Activated CD8-positive, alpha-beta memory T cell treated with anti-CD3 and anti-CD28 coated beads, Interleukin-2, amount 10 ng/mL, durations not matched to agents 7 days and 5 days (primary cell): ENCODE measurements at regions not wholly inside any gene's neighbourhood (a gene's known extent, or its start where the extent isn't known, plus 50 kb on each side); places are given as distances from the start of the nearest gene placed in this dataset.

Experiments
- ATAC-seq: fragments of 150-1000 bp; cut with Tn5 transposase; one replicate; pipeline ENCODE4 v1.10.0; 2021; ENCODE audit warnings: moderate library complexity
- CTCF ChIA-PET: fragments of 350-600 bp; sonication (Branson Sonifier 250); formaldehyde crosslinking; loops from one replicate; lab custom pipeline; 2021; ENCODE audit warnings: antibody characterized with exemption; lab: Charles Lee
- DNase-seq: peaks from one replicate; pipeline ENCODE4 v3.0.0-alpha.2; 2020
- H3K27ac Mint-ChIP-seq: one replicate; pipeline ENCODE4 v1.8.0; 2021; ENCODE audit warnings: mild to moderate bottlenecking, mixed read lengths
- H3K27me3 Mint-ChIP-seq: one replicate; pipeline ENCODE4 v1.8.0; 2021; ENCODE audit warnings: mixed read lengths
- H3K36me3 Mint-ChIP-seq: one replicate; pipeline ENCODE4 v1.8.0; 2021; ENCODE audit warnings: mild to moderate bottlenecking, mixed read lengths
- H3K4me1 Mint-ChIP-seq: one replicate; pipeline ENCODE4 v1.8.0; 2021; ENCODE audit warnings: mixed read lengths
- H3K4me3 Mint-ChIP-seq: one replicate; pipeline ENCODE4 v1.8.0; 2021; ENCODE audit warnings: mild to moderate bottlenecking, moderate library complexity, mixed read lengths
- H3K9me3 Mint-ChIP-seq: one replicate; pipeline ENCODE4 v1.8.0; 2022; ENCODE audit warnings: low read depth, mixed read lengths

DNA sequence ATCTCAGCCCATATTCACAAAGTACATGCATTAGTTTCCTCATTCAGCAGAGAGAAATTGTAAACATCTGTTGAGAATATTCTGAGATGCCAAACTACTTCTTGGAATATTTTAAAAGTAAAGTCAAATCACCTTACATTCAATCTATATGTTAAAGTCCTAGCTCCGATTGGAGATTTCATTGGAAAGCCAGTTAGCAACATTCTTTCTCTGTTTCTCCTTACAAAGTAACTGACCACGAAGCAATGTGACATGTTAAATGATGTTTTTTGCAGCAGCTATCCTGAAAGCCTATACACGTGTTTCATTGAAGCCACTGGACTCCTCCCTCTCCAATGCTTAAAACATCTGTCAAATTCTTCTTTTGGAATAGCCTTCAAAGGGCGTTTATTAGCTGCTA, 379.1 kb upstream of the CCNH start:
- Mint-ChIP-seq H3K27me3 (peaks cover 8% of the 10 kb centered on the region), H3K9me3 (no peaks in the 10 kb centered on the region), H3K4me3 (no peak overlapping the region), H3K4me1 (no peaks in the 10 kb centered on the region), H3K27ac (no peak overlapping the region), H3K36me3 (no peaks in the 10 kb centered on the region)
- CTCF ChIA-PET, result interaction anchor here (0.6 to 1.2 kb wide), 2 partner anchors 9 to 893 kb away, joined by 3 read pairs; no protein-coding TSS in a partner anchor
- ATAC-seq (no peak), DNase-seq (no peak)

DNA sequence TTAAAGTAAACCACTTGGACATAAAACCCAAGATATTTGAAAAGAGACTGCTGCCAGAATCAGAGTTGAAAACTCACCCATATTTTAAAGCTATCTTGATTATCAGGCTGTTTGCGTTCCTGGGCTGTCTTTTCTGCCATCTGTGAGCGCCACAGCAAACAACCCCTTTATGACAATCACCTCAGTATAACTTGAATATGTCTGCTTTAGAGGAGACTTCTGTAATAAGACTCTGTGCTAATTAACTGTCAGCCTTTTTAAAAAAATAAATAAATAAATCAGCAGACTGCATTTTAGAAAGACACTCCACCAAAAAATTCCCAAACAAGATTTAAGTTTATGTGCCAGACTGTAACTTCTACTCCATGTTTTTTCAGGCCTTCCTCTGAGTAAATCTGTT, 375.7 kb upstream of the CCNH start:
- no peak overlapping the region for H3K27ac Mint-ChIP-seq
- H3K4me3 Mint-ChIP-seq, result no peak overlapping the region
- ATAC-seq (no peak), DNase-seq (no peak)
- no peaks in the 10 kb centered on the region for H3K4me1 Mint-ChIP-seq
- H3K9me3 Mint-ChIP-seq, result no peaks in the 10 kb centered on the region
- H3K36me3 Mint-ChIP-seq, result no peaks in the 10 kb centered on the region
- H3K27me3 Mint-ChIP-seq, result peaks cover 11% of the 10 kb centered on the region
- CTCF ChIA-PET, result interaction anchor here (0.6 kb wide), 2 partner anchors 972 to 1694 kb away, joined by 3 read pairs; no protein-coding TSS in a partner anchor

DNA sequence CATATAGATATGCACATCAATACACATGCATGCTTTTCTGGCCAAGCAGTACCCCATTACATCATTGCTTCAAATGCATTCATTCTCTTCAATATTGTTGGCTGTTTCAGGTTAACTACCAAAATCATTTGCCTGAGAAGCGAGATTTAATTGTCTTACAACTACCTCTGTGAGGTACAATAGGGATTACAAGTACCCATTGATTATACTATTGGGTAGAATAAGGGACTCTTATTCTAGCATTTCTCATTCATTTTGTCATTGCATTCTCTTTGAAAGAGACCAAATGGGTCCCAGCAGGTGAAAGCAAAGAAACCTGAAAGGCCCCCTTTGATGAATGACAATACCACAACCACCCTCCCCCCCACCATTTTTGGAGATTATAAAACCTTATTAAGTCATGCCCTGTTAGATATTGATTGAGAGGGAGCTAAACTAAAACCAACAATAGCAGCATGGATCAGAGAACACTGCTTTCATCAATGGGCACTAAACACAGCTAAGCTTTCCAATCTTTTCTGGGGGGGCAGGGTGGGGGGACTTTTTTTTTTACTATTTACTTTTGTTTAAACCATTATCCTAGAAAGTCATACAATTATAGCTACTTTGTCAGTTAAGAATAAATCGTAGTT, 375.0 kb upstream of the CCNH start:
- Mint-ChIP-seq H3K27me3 (peaks cover 12% of the 10 kb centered on the region), H3K9me3 (no peaks in the 10 kb centered on the region), H3K4me3 (no peak overlapping the region), H3K36me3 (no peaks in the 10 kb centered on the region), H3K27ac (no peak overlapping the region), H3K4me1 (no peaks in the 10 kb centered on the region)
- no peak for ATAC-seq
- DNase-seq, result no peak
- CTCF ChIA-PET, result interaction anchor here (1.2 kb wide), 1 partner anchor 903 kb away, joined by 3 read pairs; no protein-coding TSS in a partner anchor

DNA sequence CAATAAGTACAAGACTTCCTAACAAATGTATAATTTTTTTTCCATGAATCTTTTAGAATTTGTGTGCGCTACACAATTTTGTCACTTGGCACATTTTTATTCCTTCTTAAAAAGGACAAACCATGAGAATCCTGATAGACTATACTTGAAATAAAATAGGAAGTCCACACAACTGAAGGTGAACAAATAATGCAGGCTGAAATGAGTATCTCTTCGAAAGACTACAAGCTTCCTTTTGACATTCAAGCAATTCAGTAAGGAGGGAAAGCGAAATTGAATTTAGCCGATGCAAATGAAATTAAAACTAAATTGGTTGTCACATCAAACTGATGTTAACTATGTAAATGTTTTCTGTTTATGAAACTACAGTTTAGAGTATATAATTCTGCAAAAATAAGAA, 374.4 kb upstream of the CCNH start:
- H3K27ac Mint-ChIP-seq, result no peak overlapping the region
- H3K9me3 Mint-ChIP-seq, result no peaks in the 10 kb centered on the region
- ATAC-seq (no peak), DNase-seq (no peak)
- no peaks in the 10 kb centered on the region for H3K36me3 Mint-ChIP-seq
- CTCF ChIA-PET, result interaction anchor here (1.2 kb wide), 1 partner anchor 904 kb away, joined by 3 read pairs; no protein-coding TSS in a partner anchor
- H3K4me3 Mint-ChIP-seq, result no peak overlapping the region
- peaks cover 14% of the 10 kb centered on the region for H3K27me3 Mint-ChIP-seq
- H3K4me1 Mint-ChIP-seq, result no peaks in the 10 kb centered on the region

DNA sequence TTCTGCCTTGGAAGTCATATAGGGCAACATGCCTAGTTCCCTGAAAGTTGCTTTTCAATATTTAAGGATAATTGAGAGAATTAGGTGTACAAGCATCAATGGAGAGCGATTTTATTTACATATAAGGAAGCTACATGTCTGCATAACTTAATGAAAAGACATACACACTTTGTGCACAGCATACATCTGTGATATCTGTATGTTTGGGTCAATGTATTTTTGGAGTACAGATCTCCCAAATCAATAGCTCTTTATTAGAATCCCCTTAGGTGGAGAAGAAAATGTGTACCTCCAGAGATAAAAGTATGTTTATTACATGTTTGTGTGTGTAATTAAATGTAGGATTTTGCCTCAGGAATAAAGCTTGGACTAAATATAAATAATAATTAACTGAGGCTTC, 373.7 kb upstream of the CCNH start:
- no peak overlapping the region for H3K27ac Mint-ChIP-seq
- no peaks in the 10 kb centered on the region for H3K4me1 Mint-ChIP-seq
- DNase-seq (no peak), ATAC-seq (no peak)
- H3K9me3 Mint-ChIP-seq, result no peaks in the 10 kb centered on the region
- H3K4me3 Mint-ChIP-seq, result no peak overlapping the region
- H3K27me3 Mint-ChIP-seq, result peaks cover 18% of the 10 kb centered on the region
- no peaks in the 10 kb centered on the region for H3K36me3 Mint-ChIP-seq
- CTCF ChIA-PET, result interaction anchor here (1.2 kb wide), 1 partner anchor 904 kb away, joined by 3 read pairs; no protein-coding TSS in a partner anchor

DNA sequence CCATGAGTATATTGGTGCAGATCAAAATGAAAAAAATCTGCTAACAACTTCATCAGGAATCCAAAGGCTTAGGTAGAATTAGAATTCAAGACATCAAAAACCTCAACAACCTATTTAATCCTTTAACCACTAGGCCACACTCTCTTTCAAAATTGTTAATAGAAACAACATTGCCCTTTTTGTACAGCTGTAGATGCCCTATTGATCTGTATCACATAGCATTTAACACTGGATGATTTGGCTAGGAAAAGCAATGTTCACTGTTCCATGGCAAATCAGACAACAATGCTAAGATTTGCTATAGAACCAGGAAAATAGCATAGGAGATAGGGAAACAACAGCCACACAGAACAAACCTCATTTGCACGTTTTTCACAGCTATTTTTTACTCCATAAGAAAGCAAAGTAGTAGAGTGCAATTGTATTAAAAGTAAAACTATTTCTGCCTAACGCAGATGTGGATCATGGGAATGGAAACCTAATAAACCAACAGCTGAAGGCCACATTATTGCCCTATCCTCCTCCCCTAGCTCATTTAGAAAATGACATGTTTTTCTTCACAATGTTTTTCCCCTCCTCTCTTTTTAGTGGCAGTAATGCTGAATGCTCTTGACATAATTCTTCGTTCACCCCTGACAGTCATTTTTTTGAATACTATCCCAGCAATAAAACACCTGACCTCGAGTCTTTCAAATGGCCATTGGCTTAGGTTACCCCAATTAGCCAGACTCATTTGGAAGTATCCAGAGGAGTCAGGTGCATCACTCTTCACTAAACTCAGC, 373.0 kb upstream of the CCNH start:
- DNase-seq (no peak), ATAC-seq (no peak)
- CTCF ChIA-PET, result no interaction called here
- Mint-ChIP-seq H3K9me3 (no peaks in the 10 kb centered on the region), H3K27me3 (peaks cover 22% of the 10 kb centered on the region), H3K4me1 (peaks cover 4% of the 10 kb centered on the region), H3K4me3 (no peak overlapping the region), H3K36me3 (no peaks in the 10 kb centered on the region), H3K27ac (no peak overlapping the region)

DNA sequence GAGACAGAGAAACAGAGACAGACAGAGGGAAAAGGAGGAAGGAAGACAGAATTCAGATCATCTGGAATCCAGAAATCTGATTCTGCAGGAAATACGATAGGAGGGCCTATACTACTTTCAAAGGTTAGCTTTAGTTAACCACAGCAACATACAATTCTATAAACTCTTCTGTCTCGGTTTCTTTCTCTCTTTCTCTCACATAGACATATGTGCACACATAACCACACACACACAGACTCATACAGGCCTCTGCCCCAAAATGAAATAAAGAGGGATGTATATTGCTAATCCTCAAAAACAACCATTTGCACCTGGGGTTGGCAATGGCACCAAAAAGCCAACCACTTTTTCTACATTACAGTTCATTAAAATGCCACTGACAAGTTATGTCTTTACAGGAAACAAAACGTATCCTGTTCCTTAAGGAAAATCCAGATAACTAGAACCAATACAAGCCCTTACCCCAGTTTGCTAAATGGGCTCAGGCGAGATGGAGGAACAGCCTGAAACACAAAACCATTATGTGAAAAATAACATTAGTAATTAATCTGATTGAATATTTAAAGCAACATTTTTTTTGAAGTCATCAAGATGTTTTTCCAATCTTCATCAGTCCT, 372.3 kb upstream of the CCNH start:
- peaks cover 4% of the 10 kb centered on the region for H3K4me1 Mint-ChIP-seq
- no peak overlapping the region for H3K4me3 Mint-ChIP-seq
- no peaks in the 10 kb centered on the region for H3K9me3 Mint-ChIP-seq
- H3K36me3 Mint-ChIP-seq, result no peaks in the 10 kb centered on the region
- DNase-seq (no peak), ATAC-seq (no peak)
- no peak overlapping the region for H3K27ac Mint-ChIP-seq
- CTCF ChIA-PET, result no interaction called here
- H3K27me3 Mint-ChIP-seq, result peaks cover 25% of the 10 kb centered on the region

DNA sequence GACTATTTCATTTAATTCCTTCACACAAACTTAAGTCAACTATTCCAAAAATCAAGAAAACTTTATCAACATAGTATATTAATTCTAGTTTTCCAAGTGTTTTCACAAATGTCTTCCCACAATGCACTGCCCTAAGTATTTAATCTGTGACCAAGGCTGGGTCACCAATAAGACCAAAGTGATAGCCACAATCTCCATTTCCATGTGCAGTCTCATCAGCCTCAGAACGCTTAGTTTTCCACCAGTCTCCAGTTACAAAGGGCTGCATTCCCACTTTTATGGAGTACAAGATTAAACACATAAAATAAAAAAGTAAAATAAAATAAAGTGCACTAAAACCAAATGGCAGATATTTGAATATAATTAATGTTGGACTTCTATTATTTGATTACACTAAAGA, 371.6 kb upstream of the CCNH start:
- no peak overlapping the region for H3K27ac Mint-ChIP-seq
- H3K9me3 Mint-ChIP-seq, result no peaks in the 10 kb centered on the region
- DNase-seq, result no peak
- peaks cover 4% of the 10 kb centered on the region for H3K4me1 Mint-ChIP-seq
- no peak overlapping the region for H3K4me3 Mint-ChIP-seq
- ATAC-seq, result no peak
- peaks cover 25% of the 10 kb centered on the region for H3K27me3 Mint-ChIP-seq
- CTCF ChIA-PET, result interaction anchor here (7.5 kb wide), 1 partner anchor 907 kb away, joined by 78 read pairs; no protein-coding TSS in a partner anchor
- no peaks in the 10 kb centered on the region for H3K36me3 Mint-ChIP-seq

DNA sequence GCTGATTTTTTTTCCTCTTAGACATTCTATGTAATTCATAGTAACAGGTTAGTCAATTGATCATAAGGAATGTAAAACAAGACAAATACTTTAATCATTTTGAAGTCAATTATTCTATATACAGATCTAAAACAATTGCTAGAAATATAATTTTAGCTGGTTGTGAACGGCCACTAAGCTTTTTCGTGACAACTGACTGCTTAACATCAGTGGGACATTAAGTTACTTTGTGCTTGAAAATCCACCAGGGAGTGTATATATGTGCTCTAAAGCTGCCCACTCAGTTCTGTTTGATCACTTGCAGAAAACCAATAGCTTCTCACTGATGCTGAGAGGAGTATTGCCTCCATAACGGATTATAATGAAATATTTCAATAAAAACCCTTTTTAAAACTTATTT, 370.2 kb upstream of the CCNH start:
- DNase-seq, result no peak
- Mint-ChIP-seq H3K27ac (no peak overlapping the region), H3K27me3 (peaks cover 22% of the 10 kb centered on the region), H3K4me3 (no peak overlapping the region), H3K36me3 (no peaks in the 10 kb centered on the region), H3K9me3 (no peaks in the 10 kb centered on the region), H3K4me1 (peaks cover 4% of the 10 kb centered on the region)
- CTCF ChIA-PET, result interaction anchor here (0.6 to 7.5 kb wide), 4 partner anchors 9 to 909 kb away, joined by 3 to 78 read pairs (median 3); no protein-coding TSS in a partner anchor
- no peak for ATAC-seq

DNA sequence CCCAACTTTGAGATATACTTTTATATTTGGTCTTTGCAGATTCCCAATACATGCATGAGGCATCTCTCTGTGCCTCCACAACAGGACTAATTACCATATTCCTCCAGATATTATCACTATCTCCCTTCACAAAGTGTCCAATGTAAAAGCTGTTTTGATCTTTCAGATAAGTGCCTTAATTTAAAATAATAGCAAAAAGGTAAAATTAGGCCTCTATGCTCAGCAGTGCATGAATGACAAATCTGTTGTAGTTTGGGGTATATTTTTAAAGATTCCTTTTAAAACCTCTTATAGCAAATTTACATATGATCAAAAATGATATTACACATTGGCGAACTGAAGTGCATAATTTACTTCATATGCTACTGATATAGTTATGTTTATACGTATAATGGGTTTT, 369.2 kb upstream of the CCNH start:
- no peaks in the 10 kb centered on the region for H3K9me3 Mint-ChIP-seq
- H3K36me3 Mint-ChIP-seq, result no peaks in the 10 kb centered on the region
- CTCF ChIA-PET, result interaction anchor here (0.7 to 7.5 kb wide), 11 partner anchors 15 to 948 kb away, joined by 3 to 78 read pairs (median 5); no protein-coding TSS in a partner anchor
- DNase-seq (no peak), ATAC-seq (no peak)
- H3K27me3 Mint-ChIP-seq, result peaks cover 25% of the 10 kb centered on the region
- H3K4me3 Mint-ChIP-seq, result no peak overlapping the region
- no peak overlapping the region for H3K27ac Mint-ChIP-seq
- peaks cover 4% of the 10 kb centered on the region for H3K4me1 Mint-ChIP-seq

DNA sequence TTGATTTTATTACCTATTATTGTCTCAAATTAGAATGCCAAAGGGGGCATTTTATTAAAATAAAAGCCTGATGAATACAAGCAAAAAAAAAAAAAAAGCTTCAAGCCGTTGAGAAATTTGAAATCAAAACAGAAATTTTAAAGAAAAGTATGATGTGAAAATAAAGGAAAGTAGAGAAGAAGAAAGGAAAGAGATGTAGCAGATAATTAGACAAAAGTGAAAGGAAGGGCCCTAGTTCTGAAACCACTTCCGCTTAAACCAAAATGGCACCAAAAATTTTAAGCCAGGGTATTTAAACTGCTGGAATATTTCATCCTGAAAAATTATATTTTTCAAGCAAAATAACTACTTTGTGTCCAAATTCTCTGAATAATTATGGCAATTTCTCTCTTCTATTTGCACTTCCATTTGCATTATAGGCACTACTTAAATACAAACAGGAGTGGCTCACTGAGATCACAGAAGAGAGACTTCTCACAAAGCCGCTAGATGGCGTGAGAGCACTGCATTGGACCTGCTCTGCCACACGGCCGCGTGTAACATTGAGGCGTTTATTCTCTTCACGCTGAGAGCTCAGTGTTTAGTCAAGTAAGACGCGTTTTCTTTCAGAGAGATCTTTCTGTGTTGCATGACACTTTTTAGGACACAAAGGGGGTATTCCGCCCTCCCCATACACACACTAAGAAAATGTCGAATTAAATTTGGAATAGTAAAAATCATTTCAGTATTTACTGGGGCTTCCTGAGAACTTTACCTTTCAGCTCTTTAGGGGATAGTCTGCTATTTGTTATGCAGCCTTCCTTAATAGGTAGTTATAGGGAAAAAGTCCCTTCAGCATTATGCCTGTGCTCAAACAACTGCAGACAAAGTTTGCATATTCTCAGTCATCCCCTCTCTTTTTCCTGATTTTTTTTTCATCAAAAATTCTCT, 368.4 kb upstream of the CCNH start:
- H3K4me1 Mint-ChIP-seq, result peaks cover 4% of the 10 kb centered on the region
- ATAC-seq (peak; percentile 98), DNase-seq (peak; percentile 82)
- H3K36me3 Mint-ChIP-seq, result no peaks in the 10 kb centered on the region
- no peak overlapping the region for H3K4me3 Mint-ChIP-seq
- CTCF ChIA-PET, result interaction anchor here (0.6 to 7.5 kb wide), 23 partner anchors 9 to 949 kb away, joined by 3 to 78 read pairs (median 3); no protein-coding TSS in a partner anchor
- H3K9me3 Mint-ChIP-seq, result no peaks in the 10 kb centered on the region
- no peak overlapping the region for H3K27ac Mint-ChIP-seq
- H3K27me3 Mint-ChIP-seq, result peaks cover 21% of the 10 kb centered on the region

DNA sequence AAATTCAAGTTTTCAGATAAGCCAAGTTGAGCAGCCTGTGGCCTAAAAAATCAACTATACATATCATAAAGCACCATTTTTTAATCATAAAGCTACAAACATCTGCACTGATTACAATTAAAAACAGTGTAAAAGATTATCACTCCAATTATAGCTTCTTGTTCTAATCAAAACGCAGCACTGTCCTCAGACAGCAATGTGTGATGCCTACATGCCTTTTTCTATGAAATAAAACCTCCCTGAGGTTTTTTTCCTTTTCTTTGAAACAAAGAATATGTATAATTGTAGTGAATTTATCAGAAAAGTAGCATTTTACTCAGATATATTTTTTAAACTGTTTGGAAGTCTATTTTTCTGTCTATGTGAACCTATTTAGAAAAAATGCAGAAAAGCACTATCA, 366.1 kb upstream of the CCNH start:
- Mint-ChIP-seq H3K27me3 (peaks cover 20% of the 10 kb centered on the region), H3K27ac (no peak overlapping the region), H3K4me1 (peaks cover 4% of the 10 kb centered on the region), H3K9me3 (no peaks in the 10 kb centered on the region), H3K36me3 (no peaks in the 10 kb centered on the region), H3K4me3 (no peak overlapping the region)
- CTCF ChIA-PET, result interaction anchor here (7.5 kb wide), 1 partner anchor 913 kb away, joined by 78 read pairs; no protein-coding TSS in a partner anchor
- DNase-seq (no peak), ATAC-seq (no peak)
